ENCODE measurements at regions not wholly inside any gene's neighbourhood (a gene's known extent, or its start where the extent isn't known, plus 50 kb on each side); places are given as distances from the start of the nearest gene placed in this dataset.

GRCh38 chr2:2846332-2847208 is 515.5 kb upstream of the MYT1L start:
- FAIRE-seq (no peak), DNase-seq (ENCODE audit: insufficient read length, low spot score) (no peak)

GRCh38 chr2:2845806-2846315 is 514.8 kb upstream of the MYT1L start:
- no peak for FAIRE-seq
- no peak for DNase-seq (ENCODE audit: insufficient read length, low spot score)
- TF ChIP-seq CTCF (IDR thresholded peaks at IDR 0.05; ENCODE audit: insufficient read depth, missing control alignments) = no peak

More at GRCh38 chr2:2846332-2847208, 515.5 kb upstream of the MYT1L start:
- TF ChIP-seq CTCF (IDR thresholded peaks at IDR 0.05; ENCODE audit: insufficient read depth, missing control alignments) = no peak

- no peak for TF ChIP-seq CTCF (IDR thresholded peaks at IDR 0.05; ENCODE audit: insufficient read depth, missing control alignments)
- FAIRE-seq (no peak), DNase-seq (ENCODE audit: insufficient read length, low spot score) (no peak)
Observed at GRCh38 chr2:2845267-2845666, 514.2 kb upstream of the MYT1L start.

- no peak for FAIRE-seq
- DNase-seq (ENCODE audit: insufficient read length, low spot score) = no peak
- TF ChIP-seq CTCF (IDR thresholded peaks at IDR 0.05; ENCODE audit: insufficient read depth, missing control alignments) = no peak
Observed at GRCh38 chr2:2843969-2844548, 513.0 kb upstream of the MYT1L start.

- FAIRE-seq (no peak), DNase-seq (ENCODE audit: insufficient read length, low spot score) (no peak)
- TF ChIP-seq CTCF (IDR thresholded peaks at IDR 0.05; ENCODE audit: insufficient read depth, missing control alignments) = no peak
Observed at GRCh38 chr2:2842466-2842865, 511.4 kb upstream of the MYT1L start.

- FAIRE-seq = no peak
- TF ChIP-seq CTCF (IDR thresholded peaks at IDR 0.05; ENCODE audit: insufficient read depth, missing control alignments) = no peak
- no peak for DNase-seq (ENCODE audit: insufficient read length, low spot score)
Observed at GRCh38 chr2:2840681-2841300, 509.7 kb upstream of the MYT1L start.

Measured in D721Med (cell line).